Neuronal stem cell (in vitro differentiated cells): ENCODE measurements at regions not wholly inside any gene's neighbourhood (a gene's known extent, or its start where the extent isn't known, plus 50 kb on each side); places are given as distances from the start of the nearest gene placed in this dataset.
"Not testable (repeated sequence)": the region's sequence is repeated elsewhere in the genome, so short reads cannot be mapped to it uniquely, and the experiment has no call there.

Experiments
- DNase-seq: peaks from one replicate; pipeline ENCODE4 v3.0.0-alpha.2; 2013; ENCODE audit warnings: low spot score
- H2AFZ ChIP-seq: one replicate; pipeline ENCODE4 v1.6.1; 2013; ENCODE audit warnings: mild to moderate bottlenecking, low read length, inconsistent platforms
- H2AK5ac ChIP-seq: 2 replicates; pipeline ENCODE4 v1.6.1; 2013; ENCODE audit warnings: low read depth, mild to moderate bottlenecking, inconsistent platforms, low read length, moderate library complexity, mixed read lengths
- H2BK120ac ChIP-seq: 2 replicates; pipeline ENCODE4 v1.6.1; 2013; ENCODE audit warnings: low read depth, mild to moderate bottlenecking, inconsistent platforms, low read length, moderate library complexity, mixed read lengths
- H2BK12ac ChIP-seq: one replicate; pipeline ENCODE4 v1.6.1; 2013; ENCODE audit warnings: low read length, inconsistent platforms
- H2BK15ac ChIP-seq: 2 replicates; pipeline ENCODE4 v1.6.1; 2013; ENCODE audit warnings: mild to moderate bottlenecking, low read length, inconsistent platforms, mixed read lengths
- H2BK5ac ChIP-seq: one replicate; pipeline ENCODE4 v1.6.1; 2013; ENCODE audit warnings: inconsistent platforms, mild to moderate bottlenecking, low read length, moderate library complexity
- H3K14ac ChIP-seq: one replicate; pipeline ENCODE4 v1.6.1; 2013; ENCODE audit warnings: low read length, inconsistent platforms
- H3K18ac ChIP-seq: 2 replicates; pipeline ENCODE4 v1.6.1; 2013; ENCODE audit warnings: low read length, inconsistent platforms
- H3K23ac ChIP-seq: 2 replicates; pipeline ENCODE4 v1.6.1; 2013; ENCODE audit warnings: low read depth, mild to moderate bottlenecking, mixed read lengths, low read length, inconsistent platforms; ENCODE audit not compliant: poor library complexity
- H3K27ac ChIP-seq: replicated peaks from 3 replicates; pipeline ENCODE4 v1.5.1; 2013; ENCODE audit warnings: low read length, inconsistent platforms
- H3K27me3 ChIP-seq, 3 experiments: 2 replicates each; pipeline ENCODE4 v1.6.1; 2013; ENCODE audit warnings: low read length in 3 of 3, mild to moderate bottlenecking in 2 of 3, inconsistent platforms in 1 of 3, low read depth in 1 of 3, mixed read lengths in 1 of 3, moderate library complexity in 1 of 3; ENCODE audit not compliant: control insufficient read depth in 3 of 3, insufficient read depth in 3 of 3
- H3K36me3 ChIP-seq, 2 donors: replicated peaks in 1 of 2; 2 replicates each; pipeline ENCODE4 v1.6.1; 2013; ENCODE audit warnings: low read length in 2 of 2; ENCODE audit not compliant: control insufficient read depth in 2 of 2, insufficient read depth in 2 of 2
- H3K4ac ChIP-seq: 2 replicates; pipeline ENCODE4 v1.6.1; 2013; ENCODE audit warnings: inconsistent platforms, mild to moderate bottlenecking, low read length, moderate library complexity
- H3K4me1 ChIP-seq, 2 donors: 1 replicate in 1 of 2; 2 replicates in 1 of 2; pipeline ENCODE4 v1.6.1; 2013; ENCODE audit warnings: low read length in 2 of 2, low read depth in 1 of 2; ENCODE audit not compliant: control insufficient read depth in 2 of 2, insufficient read depth in 1 of 2
- H3K4me2 ChIP-seq: one replicate; pipeline ENCODE4 v1.6.1; 2013; ENCODE audit warnings: mild to moderate bottlenecking, low read length, inconsistent platforms; ENCODE audit not compliant: insufficient read depth, poor library complexity, severe bottlenecking
- H3K4me3 ChIP-seq, 2 donors: 2 replicates each; pipeline ENCODE4 v1.5.1; 2013; ENCODE audit warnings: low read length in 2 of 2, mild to moderate bottlenecking in 2 of 2, inconsistent platforms in 1 of 2, moderate library complexity in 1 of 2
- H3K79me1 ChIP-seq: one replicate; pipeline ENCODE4 v1.6.1; 2013; ENCODE audit warnings: low read depth, mild to moderate bottlenecking, inconsistent platforms, low read length, moderate library complexity
- H3K9ac ChIP-seq: one replicate; pipeline ENCODE4 v1.6.1; 2013; ENCODE audit warnings: mild to moderate bottlenecking, low read depth, low read length, inconsistent platforms; ENCODE audit not compliant: poor library complexity
- H3K9me3 ChIP-seq, 2 donors: replicated peaks in 1 of 2; 2 replicates each; pipeline versions ENCODE3 to v1.6.1; 2013; ENCODE audit warnings: low read length in 2 of 2, mild to moderate bottlenecking in 2 of 2, inconsistent platforms in 1 of 2, low read depth in 1 of 2, mixed read lengths in 1 of 2, moderate library complexity in 1 of 2; ENCODE audit not compliant: control insufficient read depth in 2 of 2, insufficient read depth in 1 of 2
- H4K8ac ChIP-seq: one replicate; pipeline ENCODE4 v1.6.1; 2013; ENCODE audit warnings: low read depth, mild to moderate bottlenecking, inconsistent platforms, low read length, moderate library complexity
- H4K91ac ChIP-seq: one replicate; pipeline ENCODE4 v1.6.1; 2013; ENCODE audit warnings: low read length, low read depth, mild to moderate bottlenecking, inconsistent platforms; ENCODE audit not compliant: poor library complexity
- WGBS, 2 donors: extraction: QIAGEN DNeasy Blood & Tissue Kit; methylation state at CpG; one replicate each; pipeline ENCODE4 v1.1.7; 2013; ENCODE audit warnings: missing lambda C conversion rate in 2 of 2, mixed read lengths in 1 of 2; ENCODE audit not compliant: insufficient read length in 2 of 2, insufficient replicate concordance in 1 of 2; ENCODE audit errors: extremely low coverage in 2 of 2; 5-methylcytosine and 5-hydroxymethylcytosine counted together

GRCh38 chr1:181969902-181970301 lies 91.6 kb downstream of the ZNF648 start:
- no peaks in the 10 kb centered on the region for H3K79me1 ChIP-seq
- no peak overlapping the region for H3K9ac ChIP-seq
- no peak overlapping the region for H3K4me2 ChIP-seq
- H2AFZ ChIP-seq, result no peak overlapping the region
- no peak overlapping the region for H3K23ac ChIP-seq
- H4K8ac ChIP-seq, result no peak overlapping the region
- no peak overlapping the region for H3K4ac ChIP-seq
- no peak overlapping the region for H4K91ac ChIP-seq
- peaks cover 0 to 1% of the 10 kb centered on the region in 2 donors for H3K4me1 ChIP-seq
- no peak overlapping the region for H3K27ac ChIP-seq
- H2BK5ac ChIP-seq, result no peak overlapping the region
- no peak overlapping the region for H2AK5ac ChIP-seq
- H3K36me3 ChIP-seq, result no peaks in the 10 kb centered on the region
- peaks cover 0 to 2% of the 10 kb centered on the region in 2 donors for H3K9me3 ChIP-seq
- DNase-seq, result peak; percentile 26
- no peak overlapping the region for H3K14ac ChIP-seq
- no peak overlapping the region for H2BK12ac ChIP-seq
- no peak overlapping the region for H3K18ac ChIP-seq
- H3K27me3 ChIP-seq, result no peaks in the 10 kb centered on the region
- H2BK15ac ChIP-seq, result no peak overlapping the region
- H3K4me3 ChIP-seq, result no peak overlapping the region
- no CpG with 5 or more reads among the region's 2 CpGs for WGBS, 2 donors
- no peak overlapping the region for H2BK120ac ChIP-seq

GRCh38 chr1:181954696-181955095 lies 106.8 kb downstream of the ZNF648 start:
- H3K14ac ChIP-seq, H3K4me1 ChIP-seq, H3K27me3 ChIP-seq, H2BK120ac ChIP-seq, H4K91ac ChIP-seq, H3K36me3 ChIP-seq, H2BK15ac ChIP-seq, H4K8ac ChIP-seq, H2BK5ac ChIP-seq, H3K4me2 ChIP-seq, H2AK5ac ChIP-seq, H3K9ac ChIP-seq, H3K23ac ChIP-seq, H2BK12ac ChIP-seq, H2AFZ ChIP-seq, H3K18ac ChIP-seq, H3K4ac ChIP-seq, H3K27ac ChIP-seq, H3K9me3 ChIP-seq, H3K79me1 ChIP-seq, H3K4me3 ChIP-seq, DNase-seq: not testable (repeated sequence)
- no CpG with 5 or more reads among the region's 11 CpGs for WGBS, 2 donors

- not testable (repeated sequence) for H3K9ac ChIP-seq, H2AFZ ChIP-seq, H3K27me3 ChIP-seq, H2BK5ac ChIP-seq, H2BK12ac ChIP-seq, H4K91ac ChIP-seq, H3K4ac ChIP-seq, H3K79me1 ChIP-seq, H3K4me3 ChIP-seq, H2AK5ac ChIP-seq, H3K4me2 ChIP-seq, H3K36me3 ChIP-seq, H3K9me3 ChIP-seq, H3K4me1 ChIP-seq, H4K8ac ChIP-seq, H3K27ac ChIP-seq, DNase-seq, H2BK15ac ChIP-seq, H3K23ac ChIP-seq, H3K18ac ChIP-seq, H2BK120ac ChIP-seq, H3K14ac ChIP-seq
- WGBS, 2 donors, result no CpG with 5 or more reads among the region's 7 CpGs
Measured at GRCh38 chr1:181954178-181954577, 107.3 kb downstream of the ZNF648 start.

GRCh38 chr1:181953596-181953995 lies 107.9 kb downstream of the ZNF648 start:
- Histone ChIP-seq H3K27me3 (no peaks in the 10 kb centered on the region), H3K4me2 (no peak overlapping the region), H4K8ac (no peak overlapping the region), H3K4ac (no peak overlapping the region), H2BK12ac (no peak overlapping the region), H3K36me3 (no peaks in the 10 kb centered on the region), H3K14ac (no peak overlapping the region), H3K9ac (no peak overlapping the region), H3K4me1 (no peaks in the 10 kb centered on the region), H2AK5ac (no peak overlapping the region), H2BK15ac (no peak overlapping the region), H3K23ac (no peak overlapping the region), H3K18ac (no peak overlapping the region), H2AFZ (no peak overlapping the region), H2BK5ac (no peak overlapping the region), H3K9me3 (no peaks in the 10 kb centered on the region), H4K91ac (no peak overlapping the region), H2BK120ac (no peak overlapping the region), H3K79me1 (no peaks in the 10 kb centered on the region), H3K27ac (no peak overlapping the region), H3K4me3 (no peak overlapping the region)
- no peak for DNase-seq
- WGBS, 2 donors, result no CpG with 5 or more reads among the region's 3 CpGs
